RWPE2 (cell line): ENCODE measurements at regions not wholly inside any gene's neighbourhood (a gene's known extent, or its start where the extent isn't known, plus 50 kb on each side); places are given as distances from the start of the nearest gene placed in this dataset.

Source experiments
- ATAC-seq: fragments of 200-7000 bp; cut with Tn5 transposase; 3 replicates; pipeline ENCODE4 v1.9.1; 2021; ENCODE audit warnings: low read depth
- DNase-seq: peaks from one replicate; pipeline ENCODE4 v3.0.0-alpha.2; 2020; ENCODE audit warnings: low spot score
- H3K27ac ChIP-seq: fragments of 450-650 bp; 2 replicates; pipeline ENCODE4 v1.5.1; 2017; ENCODE audit warnings: mild to moderate bottlenecking; ENCODE audit not compliant: poor library complexity, severe bottlenecking
- H3K27me3 ChIP-seq: fragments of 250-450 bp; sonication (Bioruptor Pico); 2 replicates; pipeline ENCODE4 v1.5.1; 2021; ENCODE audit warnings: mild to moderate bottlenecking, moderate library complexity; ENCODE audit not compliant: insufficient read depth, poor library complexity, severe bottlenecking
- H3K36me3 ChIP-seq: fragments of 250-450 bp; sonication (Bioruptor Pico); 2 replicates; pipeline ENCODE4 v1.5.1; 2020; ENCODE audit warnings: low read depth, mild to moderate bottlenecking, moderate library complexity
- H3K4me1 ChIP-seq: fragments of 250-450 bp; sonication (Bioruptor Pico); 2 replicates; pipeline ENCODE4 v1.5.1; 2021; ENCODE audit warnings: mild to moderate bottlenecking, moderate library complexity; ENCODE audit not compliant: insufficient read depth, poor library complexity, severe bottlenecking
- H3K4me3 ChIP-seq: fragments of 250-450 bp; sonication (Bioruptor Pico); 2 replicates; pipeline ENCODE4 v1.5.1; 2021; ENCODE audit warnings: mild to moderate bottlenecking, moderate library complexity; ENCODE audit not compliant: severe bottlenecking
- H3K9me3 ChIP-seq: fragments of 250-450 bp; sonication (Bioruptor Pico); 2 replicates; pipeline ENCODE4 v1.5.1; 2021; ENCODE audit warnings: mild to moderate bottlenecking, moderate library complexity; ENCODE audit not compliant: severe bottlenecking
- TF ChIP-seq, protein P1 (sequence below): fragments of 450-650 bp; IDR thresholded peaks from one replicate; pipeline ENCODE4 v1.5.1; 2017; ENCODE audit warnings: mild to moderate bottlenecking, moderate library complexity; ENCODE audit not compliant: poor library complexity, severe bottlenecking

DNA sequence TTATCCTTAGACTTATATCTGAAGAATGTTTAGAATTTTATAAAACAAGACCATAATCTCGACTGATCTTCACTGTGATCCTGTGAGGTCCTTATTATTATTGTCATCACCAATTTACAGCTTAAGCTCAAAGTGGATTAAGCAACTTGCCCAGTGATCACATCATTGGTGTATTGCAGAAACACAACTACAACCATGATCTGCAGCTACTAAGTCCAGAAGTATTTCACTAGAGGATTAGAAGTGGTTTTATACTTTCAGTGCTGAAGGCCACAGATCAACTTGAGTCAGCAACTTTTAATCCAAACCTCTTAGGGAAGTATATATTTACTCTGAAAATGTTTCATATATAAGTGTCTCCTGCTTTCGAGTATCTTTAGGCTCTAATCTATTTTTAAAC, 624.3 kb upstream of the SOX9 start:
- ATAC-seq: no peak
- Histone ChIP-seq H3K4me1 (peaks cover 10% of the 10 kb centered on the region), H3K4me3 (no peak overlapping the region), H3K36me3 (no peaks in the 10 kb centered on the region), H3K27me3 (no peaks in the 10 kb centered on the region), H3K9me3 (no peaks in the 10 kb centered on the region), H3K27ac (no peak overlapping the region)
- TF ChIP-seq, protein P1, sequence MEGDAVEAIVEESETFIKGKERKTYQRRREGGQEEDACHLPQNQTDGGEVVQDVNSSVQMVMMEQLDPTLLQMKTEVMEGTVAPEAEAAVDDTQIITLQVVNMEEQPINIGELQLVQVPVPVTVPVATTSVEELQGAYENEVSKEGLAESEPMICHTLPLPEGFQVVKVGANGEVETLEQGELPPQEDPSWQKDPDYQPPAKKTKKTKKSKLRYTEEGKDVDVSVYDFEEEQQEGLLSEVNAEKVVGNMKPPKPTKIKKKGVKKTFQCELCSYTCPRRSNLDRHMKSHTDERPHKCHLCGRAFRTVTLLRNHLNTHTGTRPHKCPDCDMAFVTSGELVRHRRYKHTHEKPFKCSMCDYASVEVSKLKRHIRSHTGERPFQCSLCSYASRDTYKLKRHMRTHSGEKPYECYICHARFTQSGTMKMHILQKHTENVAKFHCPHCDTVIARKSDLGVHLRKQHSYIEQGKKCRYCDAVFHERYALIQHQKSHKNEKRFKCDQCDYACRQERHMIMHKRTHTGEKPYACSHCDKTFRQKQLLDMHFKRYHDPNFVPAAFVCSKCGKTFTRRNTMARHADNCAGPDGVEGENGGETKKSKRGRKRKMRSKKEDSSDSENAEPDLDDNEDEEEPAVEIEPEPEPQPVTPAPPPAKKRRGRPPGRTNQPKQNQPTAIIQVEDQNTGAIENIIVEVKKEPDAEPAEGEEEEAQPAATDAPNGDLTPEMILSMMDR: no peak
- no peak for DNase-seq

DNA sequence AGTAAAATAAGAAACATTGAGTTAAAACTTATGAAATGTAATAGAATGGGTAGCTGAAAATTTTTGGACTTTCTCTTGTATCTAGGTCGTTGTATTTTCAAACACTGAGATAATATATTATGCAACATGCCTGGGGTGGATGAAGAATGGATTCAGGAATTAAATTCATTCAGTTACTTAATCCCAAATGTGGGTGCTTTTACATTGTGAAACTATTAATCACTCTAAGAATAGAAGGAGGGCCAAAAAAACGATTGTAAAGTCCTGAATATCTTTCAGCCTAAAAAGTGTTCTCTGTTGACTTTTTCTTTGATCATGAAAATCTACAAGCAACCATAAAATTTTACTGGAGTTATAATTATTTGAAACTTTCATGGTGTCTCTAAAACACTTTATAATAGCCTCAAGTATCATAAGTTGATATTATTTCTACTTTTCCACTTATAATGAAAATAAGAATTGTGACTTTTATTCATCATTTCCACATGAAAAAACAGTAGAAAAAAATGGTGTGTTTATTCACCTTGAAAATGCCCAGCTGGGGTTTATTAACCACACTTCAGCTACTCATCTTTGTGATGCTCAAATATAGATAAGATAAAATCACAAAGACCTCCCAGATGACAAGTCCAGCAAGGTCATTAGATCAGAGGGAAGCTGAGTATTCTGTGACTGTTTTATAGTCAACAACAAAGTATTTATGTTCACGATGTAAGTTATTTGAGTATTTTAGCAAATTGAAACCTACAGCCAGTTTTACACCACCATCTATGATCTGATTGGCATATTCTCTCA, 619.9 kb upstream of the SOX9 start:
- TF ChIP-seq, protein P1: no peak
- ATAC-seq: 0 out of 3 replicates have a peak, but pooled peaks have one; percentile 27
- no peak for DNase-seq

DNA sequence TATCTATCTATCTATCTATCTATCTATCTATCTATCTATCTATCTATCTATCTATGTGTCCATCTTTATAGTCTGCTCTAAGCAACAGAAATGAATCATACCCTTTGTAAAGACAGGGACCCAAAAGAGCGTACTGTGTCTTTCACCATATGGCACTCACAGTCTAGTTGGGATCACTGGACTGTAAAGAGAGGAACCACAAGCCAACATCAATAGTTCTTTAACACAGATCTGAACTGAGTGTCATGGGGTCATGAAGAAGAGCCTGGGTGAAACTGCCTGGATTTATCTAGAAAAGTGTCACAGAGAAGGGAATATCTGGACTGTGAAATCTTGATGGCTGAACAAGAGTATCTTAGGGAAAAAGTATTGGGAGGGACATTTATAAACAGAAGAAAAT, 619.1 kb upstream of the SOX9 start:
- TF ChIP-seq, protein P1: no peak
- Histone ChIP-seq H3K27ac (no peak overlapping the region), H3K9me3 (no peaks in the 10 kb centered on the region), H3K27me3 (no peaks in the 10 kb centered on the region), H3K4me3 (no peak overlapping the region), H3K4me1 (peaks cover 10% of the 10 kb centered on the region), H3K36me3 (no peaks in the 10 kb centered on the region)
- DNase-seq (no peak), ATAC-seq (no peak)

More for the DNA sequence above, 619.9 kb upstream of the SOX9 start:
- Histone ChIP-seq H3K36me3 (no peaks in the 10 kb centered on the region), H3K27me3 (no peaks in the 10 kb centered on the region), H3K4me1 (peaks cover 10% of the 10 kb centered on the region), H3K4me3 (no peak overlapping the region), H3K9me3 (no peaks in the 10 kb centered on the region), H3K27ac (no peak overlapping the region)

DNA sequence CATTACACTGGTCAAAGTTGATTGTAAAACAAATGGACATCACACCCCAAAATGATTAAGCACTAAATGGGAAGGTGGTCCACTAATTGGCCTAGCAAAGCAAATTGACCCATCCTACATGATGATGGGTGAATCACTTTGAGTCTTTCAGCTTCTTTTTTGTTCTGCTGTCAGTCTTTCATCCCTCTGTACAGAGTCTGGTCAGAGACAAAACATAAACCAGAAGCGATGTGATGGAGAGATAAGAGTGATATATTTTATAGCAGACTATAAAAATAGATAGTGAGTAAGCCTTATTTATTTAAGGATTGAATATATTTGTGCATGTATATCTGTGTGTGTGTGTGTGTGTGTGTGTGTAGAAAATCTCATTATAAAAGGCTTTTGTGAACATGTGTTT, 618.4 kb upstream of the SOX9 start:
- TF ChIP-seq, protein P1: no peak
- ATAC-seq: no peak
- Histone ChIP-seq H3K9me3 (no peaks in the 10 kb centered on the region), H3K36me3 (no peaks in the 10 kb centered on the region), H3K4me1 (peaks cover 10% of the 10 kb centered on the region), H3K27ac (no peak overlapping the region), H3K4me3 (no peak overlapping the region), H3K27me3 (no peaks in the 10 kb centered on the region)
- no peak for DNase-seq
